IMR-90 (cell line): ENCODE measurements at regions not wholly inside any gene's neighbourhood (a gene's known extent, or its start where the extent isn't known, plus 50 kb on each side); places are given as distances from the start of the nearest gene placed in this dataset.

Experiments
- ATAC-seq: fragments of 200-7000 bp; cut with Tn5 transposase; 2 replicates; pipeline ENCODE4 v1.9.1; 2020; ENCODE audit warnings: low read depth, mild to moderate bottlenecking, moderate library complexity
- BruUV-seq: library from RNA; stranded (reverse); fragments of 400-500 nt; replicated peaks from 2 replicates; lab custom pipeline; 2021; lab: Mats Ljungman, UMichigan
- CTCF ChIA-PET: fragments of 300-600 bp; formaldehyde crosslinking; extraction: SDS; loops from one replicate; lab custom pipeline; 2021; ENCODE audit warnings: antibody characterized with exemption; lab: Yijun Ruan, JAX
- POLR2A ChIA-PET: fragments of 300-600 bp; sonication (Branson Sonifier 250); formaldehyde crosslinking; loops from one replicate; lab custom pipeline; 2022; ENCODE audit warnings: antibody characterized with exemption; ENCODE audit not compliant: unreplicated experiment; lab: Charles Lee
- DNase-seq: peaks from one replicate; pipeline ENCODE4 v3.0.0; 2013
- H2AFZ ChIP-seq: replicated peaks from 2 replicates; pipeline ENCODE3; 2013; ENCODE audit warnings: low read length, mild to moderate bottlenecking; ENCODE audit not compliant: poor library complexity
- H2AK5ac ChIP-seq: 2 replicates; pipeline ENCODE4 v1.6.1; 2013; ENCODE audit warnings: low read depth, low read length, inconsistent platforms
- H2AK9ac ChIP-seq: replicated peaks from 2 replicates; pipeline ENCODE3; 2013; ENCODE audit warnings: mild to moderate bottlenecking, low read depth, low read length, moderate library complexity; ENCODE audit not compliant: poor library complexity
- H2BK120ac ChIP-seq: 2 replicates; pipeline ENCODE4 v1.6.1; 2013; ENCODE audit warnings: low read depth, low read length, inconsistent platforms
- H2BK15ac ChIP-seq: 3 replicates; pipeline ENCODE4 v1.6.1; 2013; ENCODE audit warnings: low read depth, low read length, inconsistent platforms
- H2BK20ac ChIP-seq: 2 replicates; pipeline ENCODE4 v1.6.1; 2013; ENCODE audit warnings: low read depth, mild to moderate bottlenecking, inconsistent platforms, low read length, moderate library complexity
- H2BK5ac ChIP-seq: 2 replicates; pipeline ENCODE4 v1.6.1; 2013; ENCODE audit warnings: mild to moderate bottlenecking, low read depth, low read length, inconsistent platforms; ENCODE audit not compliant: poor library complexity, severe bottlenecking
- H3K14ac ChIP-seq: replicated peaks from 2 replicates; pipeline ENCODE4 v1.6.1; 2013; ENCODE audit warnings: low read depth, low read length, inconsistent platforms
- H3K18ac ChIP-seq: 2 replicates; pipeline ENCODE4 v1.6.1; 2013; ENCODE audit warnings: low read depth, low read length, control low read depth
- H3K23ac ChIP-seq: 2 replicates; pipeline ENCODE4 v1.6.1; 2013; ENCODE audit warnings: low read depth, low read length, inconsistent platforms
- H3K27ac ChIP-seq: 2 replicates; pipeline ENCODE4 v1.5.1; 2013; ENCODE audit warnings: mild to moderate bottlenecking, control low read depth, low read length; ENCODE audit not compliant: insufficient read depth
- H3K27me3 ChIP-seq: 2 replicates; pipeline ENCODE4 v1.6.1; 2013; ENCODE audit warnings: low read length; ENCODE audit not compliant: control insufficient read depth, insufficient read depth
- H3K36me3 ChIP-seq: 2 replicates; pipeline ENCODE4 v1.6.1; 2013; ENCODE audit warnings: low read length, mixed read lengths; ENCODE audit not compliant: control insufficient read depth, insufficient read depth
- H3K4ac ChIP-seq: 2 replicates; pipeline ENCODE4 v1.6.1; 2013; ENCODE audit warnings: low read depth, low read length, inconsistent platforms
- H3K4me1 ChIP-seq: 2 replicates; pipeline ENCODE4 v1.6.1; 2013; ENCODE audit warnings: low read length, mixed read lengths; ENCODE audit not compliant: control insufficient read depth, insufficient read depth
- H3K4me2 ChIP-seq: 2 replicates; pipeline ENCODE4 v1.6.1; 2013; ENCODE audit warnings: low read depth, mild to moderate bottlenecking, control low read depth, low read length, moderate library complexity
- H3K4me3 ChIP-seq: 2 replicates; pipeline ENCODE4 v1.5.1; 2013; ENCODE audit warnings: low read depth, mild to moderate bottlenecking, control low read depth, low read length, moderate library complexity; ENCODE audit not compliant: insufficient read depth
- H3K56ac ChIP-seq: 2 replicates; pipeline ENCODE4 v1.6.1; 2013; ENCODE audit warnings: low read length, inconsistent platforms; ENCODE audit not compliant: insufficient read depth; ENCODE audit errors: extremely low read depth
- H3K79me1 ChIP-seq, 2 experiments: 2 replicates each; pipeline ENCODE4 v1.6.1; 2013; ENCODE audit warnings: low read length in 2 of 2, inconsistent platforms in 1 of 2, low read depth in 1 of 2
- H3K9ac ChIP-seq: 2 replicates; pipeline ENCODE4 v1.6.1; 2013; ENCODE audit warnings: low read depth, low read length, control low read depth
- H3K9me1 ChIP-seq: 2 replicates; pipeline ENCODE4 v1.6.1; 2013; ENCODE audit warnings: low read length, inconsistent platforms; ENCODE audit not compliant: insufficient read depth
- H3K9me3 ChIP-seq: 2 replicates; pipeline ENCODE4 v1.6.1; 2013; ENCODE audit warnings: low read length; ENCODE audit not compliant: control insufficient read depth, insufficient read depth
- H4K20me1 ChIP-seq: 2 replicates; pipeline ENCODE4 v1.6.1; 2013; ENCODE audit warnings: low read length, inconsistent platforms; ENCODE audit not compliant: insufficient read depth
- H4K5ac ChIP-seq: 2 replicates; pipeline ENCODE4 v1.6.1; 2013; ENCODE audit warnings: mild to moderate bottlenecking, low read depth, low read length, control low read depth
- H4K8ac ChIP-seq, 2 experiments: 2 replicates each; pipeline ENCODE4 v1.6.1; 2013; ENCODE audit warnings: low read depth in 2 of 2, low read length in 2 of 2, control low read depth in 1 of 2, inconsistent platforms in 1 of 2
- H4K91ac ChIP-seq: 2 replicates; pipeline ENCODE4 v1.6.1; 2013; ENCODE audit warnings: low read depth, low read length, inconsistent platforms; ENCODE audit not compliant: insufficient read depth
- CEBPB ChIP-seq: IDR thresholded peaks from 2 replicates; pipeline ENCODE4 v1.6.1; 2012; ENCODE audit warnings: low read depth, low read length, improper control_type of control experiment
- NFE2L2 ChIP-seq: fragments of 150-350 bp; IDR thresholded peaks from 2 replicates; pipeline ENCODE4 v1.6.1; 2016; ENCODE audit warnings: low read depth, mild to moderate bottlenecking, low read length
- RCOR1 ChIP-seq: IDR thresholded peaks from 2 replicates; pipeline ENCODE4 v1.6.1; 2012; ENCODE audit warnings: mild to moderate bottlenecking, low read length, improper control_type of control experiment; ENCODE audit not compliant: insufficient replicate concordance
- WGBS, 2 experiments: methylation state at CpG; one replicate each; pipeline versions ENCODE4 v1.1.5 to v1.1.7; 2013; ENCODE audit warnings: missing lambda C conversion rate in 2 of 2; ENCODE audit not compliant: insufficient read length in 1 of 2; ENCODE audit errors: extremely low coverage in 2 of 2; 5-methylcytosine and 5-hydroxymethylcytosine counted together
- dilution Hi-C: fragments of 300-500 bp; cut with HindIII; formaldehyde crosslinking; loops from one replicate; pipeline ENCODE4 v1.14.3; 2018; ENCODE audit warnings: low sequenced_read_pairs; ENCODE audit not compliant: unreplicated experiment
- in situ Hi-C: fragments of 300-500 bp; cut with MboI; formaldehyde crosslinking; loops from 3 replicates; pipeline ENCODE4 v1.14.3; 2019; ENCODE audit warnings: low sequenced_read_pairs, inconsistent platforms, mixed read lengths
- intact Hi-C: fragments of 100-400 bp; cut with micrococcal nuclease; formaldehyde crosslinking; loops from 2 replicates; pipeline ENCODE4 v1.10.0; 2022

DNA sequence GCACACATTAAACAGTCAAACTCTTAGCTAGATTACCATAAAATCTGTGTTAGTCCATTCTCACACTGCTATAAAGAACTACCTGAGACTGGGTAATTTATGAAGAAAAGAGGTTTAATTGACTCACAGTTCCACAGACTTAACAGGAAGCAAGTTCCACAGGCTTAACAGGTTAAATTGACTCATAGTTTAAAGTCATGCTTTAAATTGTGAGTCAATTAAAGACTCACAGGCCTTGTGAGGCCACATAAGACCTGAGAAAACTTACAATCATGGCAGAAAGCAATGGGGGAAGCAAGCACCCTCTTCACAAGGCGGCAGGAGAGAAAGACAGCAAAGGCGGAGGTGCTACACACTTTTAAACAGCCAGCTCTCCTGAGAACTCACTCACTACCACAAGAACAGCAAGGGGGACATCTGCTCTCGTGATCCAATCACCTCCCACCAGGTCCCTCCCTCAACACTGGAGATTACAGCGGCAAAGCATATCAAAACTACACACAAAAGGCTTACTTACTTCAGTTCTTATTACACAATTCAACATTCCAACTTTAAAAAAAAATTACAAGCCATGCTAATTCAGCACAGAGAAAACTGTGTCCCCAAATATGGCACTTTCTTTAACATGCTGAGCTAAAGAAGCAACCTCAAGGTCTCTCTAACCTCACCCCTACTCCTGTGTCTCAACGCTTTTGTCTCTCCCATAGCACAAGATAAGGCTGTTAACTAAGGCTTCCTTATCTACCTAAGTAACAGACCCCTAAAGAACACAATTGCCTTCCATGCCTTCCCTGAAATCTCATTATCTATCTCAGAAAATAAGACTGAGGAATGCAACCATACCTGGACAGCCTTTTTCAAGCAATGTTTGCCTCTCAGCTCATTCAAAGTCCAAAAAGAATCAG, 805.1 kb downstream of the NR2F1-AS1 start:
- Histone ChIP-seq H3K14ac (no peak overlapping the region), H4K20me1 (no peaks in the 10 kb centered on the region), H3K4ac (no peak overlapping the region), H4K8ac (peak overlapping the region; percentile 27; a peak in 1 of 4 replicates), H3K79me1 (no peaks in the 10 kb centered on the region), H2BK15ac (peak overlapping the region; percentile 15; the same call in 1 of the 3 replicates), H2AK9ac (no peak overlapping the region), H4K91ac (no peak overlapping the region), H3K4me1 (peaks cover 2% of the 10 kb centered on the region; the same call in 1 of the 2 replicates), H3K18ac (peak overlapping the region; percentile 76; the same call in 1 of the 2 replicates), H3K27me3 (no peaks in the 10 kb centered on the region), H3K9me1 (no peaks in the 10 kb centered on the region), H2BK5ac (no peak overlapping the region), H2AFZ (peak overlapping the region; percentile 26), H4K5ac (peak overlapping the region; percentile 38; the same call in 1 of the 2 replicates), H3K56ac (no peak overlapping the region), H3K9ac (no peak overlapping the region), H3K4me2 (no peak overlapping the region), H2AK5ac (peak overlapping the region; percentile 56), H3K27ac (no peak overlapping the region), H3K23ac (no peak overlapping the region), H2BK120ac (no peak overlapping the region), H2BK20ac (peak overlapping the region; percentile 31; the same call in 1 of the 2 replicates), H3K9me3 (no peaks in the 10 kb centered on the region), H3K4me3 (no peak overlapping the region), H3K36me3 (no peaks in the 10 kb centered on the region)
- no peak for TF ChIP-seq NFE2L2
- no peak for TF ChIP-seq CEBPB
- no peak for TF ChIP-seq RCOR1
- in situ Hi-C loops (no loop called here), intact Hi-C loops (no loop called here), dilution Hi-C loops (no loop called here)
- ATAC-seq, result no peak
- WGBS, 2 experiments, result 86% methylated on average over 2 of the region's 5 CpGs; no CpG with 5 or more reads in 1 of the 2 experiments
- ChIA-PET POLR2A (no interaction called here), CTCF (interaction anchor here (1.1 kb wide), 1 partner anchor 88 kb away, joined by 3 read pairs; no protein-coding TSS in a partner anchor)
- peak; percentile 62 for DNase-seq
- no TSS peak for BruUV-seq
